CD4-positive, alpha-beta memory T cell (primary cell): ENCODE measurements at regions not wholly inside any gene's neighbourhood (a gene's known extent, or its start where the extent isn't known, plus 50 kb on each side); places are given as distances from the start of the nearest gene placed in this dataset.

ENCODE experiments used
- CTCF ChIA-PET: fragments of 350-600 bp; sonication (Branson Sonifier 250); formaldehyde crosslinking; loops from one replicate; lab custom pipeline; 2021; ENCODE audit warnings: inconsistent platforms; ENCODE audit not compliant: partially characterized antibody; lab: Charles Lee
- POLR2A ChIA-PET: fragments of 350-600 bp; sonication (Branson Sonifier 250); formaldehyde crosslinking; loops from one replicate; lab custom pipeline; 2021; ENCODE audit not compliant: partially characterized antibody; lab: Charles Lee
- DNase-seq, 5 donors: peaks; one replicate each; pipeline versions ENCODE4 v3.0.0 to v3.0.0-alpha.2; 2020 to 2022; ENCODE audit warnings: mixed read lengths in 1 of 5
- H3K27ac ChIP-seq: one replicate; pipeline ENCODE4 v1.7.0; 2013; ENCODE audit warnings: low read depth, low read length
- H3K27me3 ChIP-seq: 2 replicates; pipeline ENCODE4 v1.7.0; 2013; ENCODE audit warnings: mild to moderate bottlenecking, low read length, moderate library complexity; ENCODE audit not compliant: insufficient read depth
- H3K36me3 ChIP-seq: 2 replicates; pipeline ENCODE4 v1.7.0; 2013; ENCODE audit warnings: mild to moderate bottlenecking, low read length, moderate library complexity; ENCODE audit not compliant: insufficient read depth
- H3K4me1 ChIP-seq: 2 replicates; pipeline ENCODE4 v1.7.0; 2013; ENCODE audit warnings: mild to moderate bottlenecking, low read length, moderate library complexity; ENCODE audit not compliant: insufficient read depth
- H3K4me3 ChIP-seq, 2 donors: one replicate each; pipeline ENCODE4 v1.7.0; 2013; ENCODE audit warnings: low read length in 2 of 2, mild to moderate bottlenecking in 1 of 2
- H3K9me3 ChIP-seq, 2 donors: one replicate each; pipeline ENCODE4 v1.7.0; 2013; ENCODE audit warnings: low read length in 2 of 2, control low read depth in 1 of 2; ENCODE audit not compliant: control insufficient read depth in 1 of 2
- H3K27ac Mint-ChIP-seq, 7 donors: one replicate each; pipeline ENCODE4 v1.8.0; 2020 to 2021; ENCODE audit warnings: mixed read lengths in 7 of 7, mild to moderate bottlenecking in 6 of 7, inconsistent platforms in 3 of 7, moderate library complexity in 3 of 7
- H3K27me3 Mint-ChIP-seq, 2 donors: one replicate each; pipeline ENCODE4 v1.8.0; 2020 to 2021; ENCODE audit warnings: mixed read lengths in 2 of 2
- H3K36me3 Mint-ChIP-seq, 2 donors: one replicate each; pipeline ENCODE4 v1.8.0; 2020 to 2021; ENCODE audit warnings: mixed read lengths in 2 of 2, inconsistent platforms in 1 of 2, mild to moderate bottlenecking in 1 of 2
- H3K4me1 Mint-ChIP-seq, 4 donors: one replicate each; pipeline ENCODE4 v1.8.0; 2020 to 2021; ENCODE audit warnings: mixed read lengths in 4 of 4, mild to moderate bottlenecking in 1 of 4
- H3K4me3 Mint-ChIP-seq, 8 donors: one replicate each; pipeline ENCODE4 v1.8.0; 2020 to 2021; ENCODE audit warnings: mixed read lengths in 8 of 8, mild to moderate bottlenecking in 7 of 8, moderate library complexity in 6 of 8, inconsistent platforms in 3 of 8
- H3K9me3 Mint-ChIP-seq, 8 donors: one replicate each; pipeline ENCODE4 v1.8.0; 2020 to 2021; ENCODE audit warnings: mixed read lengths in 8 of 8, mild to moderate bottlenecking in 5 of 8, inconsistent platforms in 3 of 8, moderate library complexity in 1 of 8
- intact Hi-C: fragments of 100-400 bp; cut with micrococcal nuclease; formaldehyde crosslinking; loops from one replicate; pipeline ENCODE4 v1.15.1; 2023

DNA sequence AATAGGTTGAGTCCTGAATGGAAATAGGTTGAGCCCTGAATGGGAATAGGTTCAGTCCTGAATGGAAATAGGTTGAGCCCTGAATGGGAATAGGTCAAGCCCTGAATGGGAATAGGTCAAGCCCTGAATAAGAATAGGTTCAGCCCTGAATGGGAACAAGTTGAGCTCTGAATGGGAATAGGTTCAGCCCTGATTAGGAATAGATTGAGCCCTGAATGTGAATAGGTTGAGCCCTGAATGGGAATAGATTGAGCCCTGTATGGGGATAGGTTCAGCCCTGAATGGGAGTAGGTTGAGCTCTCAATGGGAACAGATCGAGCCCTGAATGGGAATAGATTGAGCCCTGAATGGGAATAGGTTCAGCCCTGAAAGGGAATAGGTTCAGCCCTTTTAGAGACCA is 590.8 kb upstream of the ADAMTS16 start:
- CTCF ChIA-PET: no interaction called here
- intact Hi-C loops: no loop called here
- Histone ChIP-seq H3K9me3 (no peaks in the 10 kb centered on the region), H3K4me3 (no peak overlapping the region), H3K36me3 (no peaks in the 10 kb centered on the region), H3K27me3 (no peaks in the 10 kb centered on the region), H3K27ac (no peak overlapping the region), H3K4me1 (no peaks in the 10 kb centered on the region)
- H3K27me3 Mint-ChIP-seq: no peaks in the 10 kb centered on the region
- H3K27ac Mint-ChIP-seq: no peak overlapping the region
- no peak overlapping the region for H3K4me3 Mint-ChIP-seq
- H3K9me3 Mint-ChIP-seq: peaks cover 0 to 10% (median 4%) of the 10 kb centered on the region in 8 donors
- H3K36me3 Mint-ChIP-seq: no peaks in the 10 kb centered on the region
- H3K4me1 Mint-ChIP-seq: no peaks in the 10 kb centered on the region
- POLR2A ChIA-PET: no interaction called here
- DNase-seq: no peak

DNA sequence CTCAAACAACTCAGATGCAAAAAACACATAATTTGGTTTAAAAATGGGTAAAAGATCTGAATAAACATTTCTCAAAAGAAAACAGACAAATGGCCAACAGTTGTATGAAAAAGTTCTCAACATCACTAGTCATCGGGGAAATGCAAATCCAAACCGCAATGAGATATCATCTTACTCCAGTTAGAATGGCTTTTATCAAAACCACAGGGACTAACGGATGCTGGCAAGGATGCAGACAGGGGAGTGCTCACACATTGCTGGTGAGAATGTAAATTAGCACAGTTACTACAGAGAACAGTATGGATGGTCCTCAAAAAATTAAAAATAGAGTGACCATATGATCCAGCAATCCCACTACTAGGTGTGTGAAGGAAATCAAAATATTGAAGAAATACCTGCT is 589.1 kb upstream of the ADAMTS16 start:
- no peaks in the 10 kb centered on the region for H3K36me3 Mint-ChIP-seq
- intact Hi-C loops: no loop called here
- peaks cover 0 to 16% (median 5%) of the 10 kb centered on the region in 8 donors for H3K9me3 Mint-ChIP-seq
- no peak overlapping the region for H3K27ac Mint-ChIP-seq
- no peak for DNase-seq
- no peaks in the 10 kb centered on the region for H3K27me3 Mint-ChIP-seq
- ChIA-PET POLR2A (no interaction called here), CTCF (no interaction called here)
- Histone ChIP-seq H3K27me3 (no peaks in the 10 kb centered on the region), H3K4me1 (no peaks in the 10 kb centered on the region), H3K36me3 (no peaks in the 10 kb centered on the region), H3K27ac (no peak overlapping the region), H3K4me3 (no peak overlapping the region), H3K9me3 (no peaks in the 10 kb centered on the region)
- no peak overlapping the region for H3K4me3 Mint-ChIP-seq
- H3K4me1 Mint-ChIP-seq: no peaks in the 10 kb centered on the region

DNA sequence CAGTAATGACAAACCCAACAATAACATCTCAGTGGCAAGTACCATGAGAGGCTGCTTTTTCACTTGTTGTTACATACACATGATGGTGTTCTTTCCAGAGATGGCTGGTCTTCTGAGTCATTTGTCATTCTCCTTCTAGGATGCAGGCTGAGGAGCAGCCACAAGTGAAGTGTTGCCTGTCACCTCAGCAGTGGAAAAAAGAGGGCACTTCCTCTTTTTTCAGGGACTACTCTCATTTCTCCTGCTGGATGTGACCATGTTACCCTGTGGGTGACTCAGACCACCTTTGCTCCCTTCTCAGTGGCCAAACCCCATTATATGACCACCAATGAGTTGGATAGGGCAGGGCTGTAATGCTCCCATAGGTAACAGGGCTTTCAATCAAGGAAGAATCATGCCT is 587.0 kb upstream of the ADAMTS16 start:
- POLR2A ChIA-PET: no interaction called here

DNA sequence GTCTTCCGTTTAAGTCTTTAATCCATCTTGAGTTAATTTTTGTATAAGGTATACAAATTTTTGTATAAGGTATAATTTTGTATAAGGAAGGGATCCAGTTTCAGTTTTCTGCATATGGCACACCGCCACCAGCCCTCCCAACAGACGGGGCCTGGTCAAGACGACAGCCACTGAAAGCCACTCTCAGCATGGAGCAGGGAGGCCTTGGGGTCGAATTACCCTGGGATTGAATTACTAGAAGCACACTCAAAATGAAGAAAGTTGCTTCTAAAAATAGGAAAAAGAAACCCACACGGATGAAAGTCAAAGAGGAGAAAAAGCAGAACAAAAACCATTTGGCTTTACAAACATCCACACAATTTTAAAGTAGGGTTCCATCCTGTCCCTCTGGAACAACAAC is 586.2 kb upstream of the ADAMTS16 start:
- H3K9me3 ChIP-seq: no peaks in the 10 kb centered on the region
- H3K4me3 Mint-ChIP-seq: no peak overlapping the region
- intact Hi-C loops: no loop called here
- no peaks in the 10 kb centered on the region for H3K4me1 Mint-ChIP-seq
- no peak overlapping the region for H3K4me3 ChIP-seq
- no peak overlapping the region for H3K27ac Mint-ChIP-seq
- ChIA-PET POLR2A (no interaction called here), CTCF (no interaction called here)
- H3K36me3 Mint-ChIP-seq: no peaks in the 10 kb centered on the region
- no peak for DNase-seq
- H3K27me3 Mint-ChIP-seq: no peaks in the 10 kb centered on the region
- no peaks in the 10 kb centered on the region for H3K27me3 ChIP-seq
- no peak overlapping the region for H3K27ac ChIP-seq
- H3K9me3 Mint-ChIP-seq: peaks cover 0 to 15% (median 8%) of the 10 kb centered on the region in 8 donors
- H3K36me3 ChIP-seq: no peaks in the 10 kb centered on the region
- H3K4me1 ChIP-seq: no peaks in the 10 kb centered on the region

More for the DNA sequence above, 587.0 kb upstream of the ADAMTS16 start:
- Mint-ChIP-seq H3K4me1 (no peaks in the 10 kb centered on the region), H3K27me3 (no peaks in the 10 kb centered on the region), H3K27ac (no peak overlapping the region), H3K36me3 (no peaks in the 10 kb centered on the region), H3K9me3 (peaks cover 0 to 16% (median 10%) of the 10 kb centered on the region in 8 donors), H3K4me3 (no peak overlapping the region)
- no peaks in the 10 kb centered on the region for H3K9me3 ChIP-seq
- DNase-seq: no peak
- H3K4me3 ChIP-seq: no peak overlapping the region
- no peaks in the 10 kb centered on the region for H3K4me1 ChIP-seq
- no peak overlapping the region for H3K27ac ChIP-seq
- no peaks in the 10 kb centered on the region for H3K27me3 ChIP-seq
- CTCF ChIA-PET: no interaction called here
- intact Hi-C loops: no loop called here
- H3K36me3 ChIP-seq: no peaks in the 10 kb centered on the region

DNA sequence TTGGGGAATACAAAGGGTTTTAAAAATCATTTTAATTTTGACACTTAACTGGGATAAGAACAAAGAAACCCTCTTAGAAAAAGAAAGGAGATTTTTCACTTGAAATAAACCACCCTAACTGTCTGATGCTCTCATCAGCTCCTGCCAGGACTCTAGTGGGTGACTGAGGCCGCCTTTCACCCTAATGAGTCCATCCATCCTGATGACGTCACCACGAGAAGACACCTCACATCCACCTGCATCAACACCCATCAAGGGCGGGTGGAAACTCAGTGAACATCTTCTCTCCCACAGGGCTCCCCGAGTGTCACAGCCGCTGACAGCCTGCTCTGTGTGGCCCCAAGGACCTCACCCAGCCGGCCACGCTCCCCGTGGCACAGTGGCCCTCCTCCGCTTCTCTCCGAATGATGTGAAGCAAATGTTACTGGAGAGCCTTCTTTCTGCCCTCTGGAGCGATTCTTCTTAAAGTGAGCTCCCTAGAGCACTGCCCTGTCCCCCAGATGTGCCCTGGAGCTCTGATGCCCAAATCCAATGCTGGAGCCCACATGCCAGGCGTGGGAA is 584.3 kb upstream of the ADAMTS16 start:
- no peak for DNase-seq
- H3K9me3 Mint-ChIP-seq: peaks cover 0 to 24% (median 12%) of the 10 kb centered on the region in 8 donors
- no peaks in the 10 kb centered on the region for H3K27me3 Mint-ChIP-seq
- Histone ChIP-seq H3K27me3 (no peaks in the 10 kb centered on the region), H3K27ac (no peak overlapping the region), H3K36me3 (no peaks in the 10 kb centered on the region), H3K4me1 (no peaks in the 10 kb centered on the region), H3K4me3 (no peak overlapping the region), H3K9me3 (no peaks in the 10 kb centered on the region)
- no peaks in the 10 kb centered on the region for H3K4me1 Mint-ChIP-seq
- POLR2A ChIA-PET: no interaction called here
- H3K36me3 Mint-ChIP-seq: no peaks in the 10 kb centered on the region
- intact Hi-C loops: no loop called here
- no peak overlapping the region for H3K4me3 Mint-ChIP-seq
- H3K27ac Mint-ChIP-seq: no peak overlapping the region
- CTCF ChIA-PET: no interaction called here

DNA sequence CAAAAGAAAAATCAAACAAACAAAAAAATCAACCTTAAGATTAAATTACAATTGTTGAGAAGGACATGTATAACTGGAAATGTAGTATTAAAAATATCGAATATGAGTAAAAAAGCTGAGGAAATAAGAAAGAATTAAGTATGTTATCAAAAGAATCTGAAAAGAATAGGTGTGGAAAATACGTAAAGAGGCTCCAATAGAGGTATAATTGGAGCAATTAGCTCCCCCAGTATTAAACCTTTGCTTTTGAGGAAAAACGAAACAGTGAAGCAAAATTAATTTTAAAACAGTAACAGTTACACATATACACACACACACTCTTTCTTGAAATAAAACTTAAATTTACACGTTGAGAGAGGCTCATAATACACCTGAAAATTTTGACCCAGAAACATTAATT is 578.7 kb upstream of the ADAMTS16 start:
- Mint-ChIP-seq H3K36me3 (no peaks in the 10 kb centered on the region), H3K27me3 (no peaks in the 10 kb centered on the region), H3K27ac (no peak overlapping the region), H3K9me3 (peaks cover 2 to 35% (median 17%) of the 10 kb centered on the region in 8 donors), H3K4me1 (no peaks in the 10 kb centered on the region), H3K4me3 (no peak overlapping the region)
- CTCF ChIA-PET: no interaction called here
- H3K27ac ChIP-seq: no peak overlapping the region
- H3K4me1 ChIP-seq: no peaks in the 10 kb centered on the region
- no peaks in the 10 kb centered on the region for H3K36me3 ChIP-seq
- no peak for DNase-seq
- POLR2A ChIA-PET: no interaction called here
- H3K27me3 ChIP-seq: no peaks in the 10 kb centered on the region
- H3K4me3 ChIP-seq: no peak overlapping the region
- peaks cover 0 to 4% of the 10 kb centered on the region in 2 donors for H3K9me3 ChIP-seq
- intact Hi-C loops: no loop called here

DNA sequence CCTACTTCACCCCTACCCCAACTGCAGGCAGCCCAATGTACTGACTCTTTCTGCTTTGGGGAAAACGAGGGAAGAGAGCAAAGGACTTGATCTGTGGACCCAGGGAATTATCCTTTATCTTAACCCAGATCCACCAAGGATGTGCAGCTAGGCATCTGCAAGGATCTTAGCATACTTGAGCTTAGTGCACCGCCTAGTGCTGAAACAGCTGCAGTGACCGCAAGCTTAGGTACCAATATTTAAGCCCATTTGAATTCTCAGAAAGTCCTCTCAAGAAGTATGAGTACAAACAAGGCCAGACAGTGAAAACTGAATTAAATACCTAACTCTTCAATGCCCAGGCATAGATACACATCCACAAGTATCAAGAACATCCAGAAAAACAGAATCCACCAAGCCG is 576.7 kb upstream of the ADAMTS16 start:
- Mint-ChIP-seq H3K4me3 (no peak overlapping the region), H3K27me3 (no peaks in the 10 kb centered on the region), H3K4me1 (no peaks in the 10 kb centered on the region), H3K9me3 (peaks cover 2 to 28% (median 16%) of the 10 kb centered on the region in 8 donors), H3K36me3 (no peaks in the 10 kb centered on the region), H3K27ac (no peak overlapping the region)
- H3K9me3 ChIP-seq: peaks cover 0 to 4% of the 10 kb centered on the region in 2 donors
- POLR2A ChIA-PET: no interaction called here
- H3K4me1 ChIP-seq: no peaks in the 10 kb centered on the region
- no peaks in the 10 kb centered on the region for H3K36me3 ChIP-seq
- no peaks in the 10 kb centered on the region for H3K27me3 ChIP-seq
- no peak overlapping the region for H3K27ac ChIP-seq
- no peak for DNase-seq
- intact Hi-C loops: no loop called here
- no peak overlapping the region for H3K4me3 ChIP-seq
- CTCF ChIA-PET: no interaction called here
